ENCODE measurements at regions not wholly inside any gene's neighbourhood (a gene's known extent, or its start where the extent isn't known, plus 50 kb on each side); places are given as distances from the start of the nearest gene placed in this dataset.
"Not testable (repeated sequence)": the region's sequence is repeated elsewhere in the genome, so short reads cannot be mapped to it uniquely, and the experiment has no call there.

GRCh38 chr6:15738195-15738594 lies 75.4 kb upstream of the DTNBP1 start:
- DNase-seq (ENCODE audit: low read depth in 2 of 2), result not testable (repeated sequence)

GRCh38 chr6:15736297-15736696 lies 73.5 kb upstream of the DTNBP1 start:
- no peak for DNase-seq (ENCODE audit: low read depth in 2 of 2)

GRCh38 chr6:15735567-15736265 lies 72.9 kb upstream of the DTNBP1 start:
- peak; percentile 39 to 42 for DNase-seq (ENCODE audit: low read depth in 2 of 2)

GRCh38 chr6:15734118-15734897 lies 71.5 kb upstream of the DTNBP1 start:
- no peak for DNase-seq (ENCODE audit: low read depth in 2 of 2)

GRCh38 chr6:15730922-15731321 lies 68.1 kb upstream of the DTNBP1 start:
- no peak for DNase-seq (ENCODE audit: low read depth in 2 of 2)

GRCh38 chr6:15730442-15730841 lies 67.6 kb upstream of the DTNBP1 start:
- no peak for DNase-seq (ENCODE audit: low read depth in 2 of 2)

- DNase-seq (ENCODE audit: low read depth in 2 of 2), result no peak
Measured at GRCh38 chr6:15722731-15723130, 59.9 kb upstream of the DTNBP1 start.

- DNase-seq (ENCODE audit: low read depth in 2 of 2), result no peak
Measured at GRCh38 chr6:15716889-15717288, 54.1 kb upstream of the DTNBP1 start.

GRCh38 chr6:15715851-15716250 lies 53.0 kb upstream of the DTNBP1 start:
- DNase-seq (ENCODE audit: low read depth in 2 of 2), result no peak

GRCh38 chr6:15715060-15715459 lies 52.2 kb upstream of the DTNBP1 start:
- no peak for DNase-seq (ENCODE audit: low read depth in 2 of 2)

GRCh38 chr6:15714658-15715057 lies 51.8 kb upstream of the DTNBP1 start:
- DNase-seq (ENCODE audit: low read depth in 2 of 2), result no peak

GRCh38 chr6:15713325-15713724 lies 50.5 kb upstream of the DTNBP1 start:
- DNase-seq (ENCODE audit: low read depth in 2 of 2), result no peak

GRCh38 chr6:15712797-15713196 lies 50.0 kb upstream of the DTNBP1 start:
- no peak for DNase-seq (ENCODE audit: low read depth in 2 of 2)

Measured in fibroblast of skin of left quadriceps (primary cell).